Psoas muscle (tissue), 7 donors: ENCODE measurements at regions not wholly inside any gene's neighbourhood (a gene's known extent, or its start where the extent isn't known, plus 50 kb on each side); places are given as distances from the start of the nearest gene placed in this dataset.
"Not testable (repeated sequence)": the region's sequence is repeated elsewhere in the genome, so short reads cannot be mapped to it uniquely, and the experiment has no call there.

Source experiments
- ATAC-seq, 4 donors: fragments of 200-7000 bp; cut with Tn5 transposase; one replicate each; pipeline ENCODE4 v1.9.1; 2020; ENCODE audit warnings: moderate library complexity in 3 of 4, mild to moderate bottlenecking in 2 of 4
- DNase-seq, 2 donors: peaks; one replicate each; pipeline ENCODE4 v3.0.0-alpha.2; 2020
- H3K27ac ChIP-seq: fragments of 200-600 bp; one replicate; pipeline ENCODE4 v1.8.0; 2022
- H3K27me3 ChIP-seq, 3 donors: fragments of 200-600 bp in 1 of 3; one replicate each; pipeline versions ENCODE4 v1.6.1 to v1.8.0; 2013 to 2022; ENCODE audit warnings: low read length in 2 of 3, mild to moderate bottlenecking in 2 of 3, moderate library complexity in 1 of 3; ENCODE audit not compliant: insufficient read depth in 3 of 3
- H3K36me3 ChIP-seq, 2 donors: fragments of 200-600 bp in 1 of 2; one replicate each; pipeline versions ENCODE4 v1.6.1 to v1.8.0; 2013 to 2022; ENCODE audit warnings: low read depth in 1 of 2, mild to moderate bottlenecking in 1 of 2, moderate library complexity in 1 of 2; ENCODE audit not compliant: insufficient read depth in 1 of 2
- H3K4me1 ChIP-seq: fragments of 200-600 bp; one replicate; pipeline ENCODE4 v1.8.0; 2022
- H3K4me3 ChIP-seq: fragments of 200-600 bp; one replicate; pipeline ENCODE4 v1.8.0; 2022; ENCODE audit warnings: mild to moderate bottlenecking
- H3K9me3 ChIP-seq: fragments of 200-600 bp; one replicate; pipeline ENCODE4 v1.8.0; 2022
- CTCF ChIP-seq: fragments of 200-600 bp; IDR thresholded peaks from one replicate; pipeline ENCODE4 v1.8.0; 2022; ENCODE audit warnings: antibody characterized with exemption
- WGBS, 3 donors: extraction: QIAGEN DNeasy Blood & Tissue Kit; methylation state at CpG; one replicate each; pipeline versions ENCODE4 v1.1.6 to v1.1.7; 2013; 5-methylcytosine and 5-hydroxymethylcytosine counted together
- intact Hi-C, 2 donors: fragments of 100-400 bp; cut with DNase I; formaldehyde crosslinking; loops; one replicate each; pipeline versions ENCODE4 v1.11.0 to v1.14.2; 2022
- donor health status: healthy with polysubstance abuse.
- donor health status: DM: no; HTN: no; CAD: no; lungs with moderate emphysema.
- donor health status: Bipolar disorder and iron deficiency.
- donor health status: healthy.
- donor health status: DM: yes; HTN: yes; CAD: no.
- donor health status: DM: no; HTN: no; CAD: no.
- donor health status: DM: yes; HTN: yes; CAD: no.

DNA sequence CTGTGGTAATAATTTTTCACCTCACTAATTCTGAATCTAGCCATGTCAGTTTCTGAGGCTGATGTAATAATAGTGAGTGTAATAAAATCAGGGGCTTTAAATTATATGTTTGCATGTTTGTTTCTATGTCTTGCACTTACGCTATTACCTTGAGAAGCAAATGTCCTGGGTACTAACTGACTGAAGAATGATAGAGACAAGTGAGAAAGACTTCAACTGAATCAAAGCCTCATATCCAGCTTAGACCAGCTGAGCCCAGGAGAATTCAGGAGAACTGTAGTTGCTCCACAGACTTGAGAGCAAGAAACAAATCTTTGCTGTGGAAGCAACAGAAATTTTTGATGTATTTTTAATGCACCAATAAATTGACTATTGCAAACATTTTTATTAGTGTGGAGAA is 162.8 kb downstream of the MANEA start:
- Histone ChIP-seq H3K4me1 (no peaks in the 10 kb centered on the region), H3K27ac (no peak overlapping the region), H3K36me3 (no peaks in the 10 kb centered on the region), H3K27me3 (no peaks in the 10 kb centered on the region), H3K4me3 (no peak overlapping the region), H3K9me3 (no peaks in the 10 kb centered on the region)
- ATAC-seq (no peak), DNase-seq (no peak)
- WGBS, 3 donors, result 84 to 89% (median 87%) methylated on average over 1 of the region's 1 CpG
- intact Hi-C loops, result no loop called here
- TF ChIP-seq CTCF, result no peak

GRCh38 chr6:95741045-95741444 is 163.7 kb downstream of the MANEA start:
- TF ChIP-seq CTCF, result no peak
- DNase-seq, result no peak
- 47 to 56% (median 48%) methylated on average over 4 of the region's 4 CpGs for WGBS, 3 donors
- no peak overlapping the region for H3K27ac ChIP-seq
- H3K4me3 ChIP-seq, result no peak overlapping the region
- intact Hi-C loops, result no loop called here
- no peaks in the 10 kb centered on the region for H3K9me3 ChIP-seq
- H3K36me3 ChIP-seq, result no peaks in the 10 kb centered on the region
- no peaks in the 10 kb centered on the region for H3K27me3 ChIP-seq
- ATAC-seq, result no peak
- no peaks in the 10 kb centered on the region for H3K4me1 ChIP-seq

DNA sequence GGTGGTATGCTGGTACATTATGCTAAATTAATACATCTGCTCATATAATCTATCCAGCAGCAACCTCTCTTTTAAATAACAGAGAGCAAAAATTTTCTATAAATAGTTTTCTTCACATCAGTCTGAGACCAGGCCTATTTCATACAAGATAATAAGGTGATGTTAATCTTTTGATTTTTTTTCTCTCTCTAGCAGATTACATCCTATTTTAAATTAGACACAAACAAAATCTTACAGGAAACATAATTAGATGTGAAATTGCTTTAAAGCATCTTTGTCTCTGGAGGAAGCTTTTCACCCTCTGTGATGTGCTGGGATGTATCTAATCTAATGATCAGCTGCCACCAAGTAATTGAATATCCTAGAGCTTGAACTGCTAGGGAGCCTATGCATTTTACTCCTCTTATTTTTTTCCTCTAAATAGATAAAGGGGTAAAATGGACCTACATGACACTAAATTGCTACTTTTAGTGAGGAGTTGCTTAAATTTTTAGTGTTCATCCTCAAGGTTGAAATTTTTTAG is 165.5 kb downstream of the MANEA start:
- no peaks in the 10 kb centered on the region for H3K27me3 ChIP-seq
- H3K4me1 ChIP-seq, result no peaks in the 10 kb centered on the region
- TF ChIP-seq CTCF, result no peak
- DNase-seq, result no peak
- no peak overlapping the region for H3K4me3 ChIP-seq
- intact Hi-C loops, result no loop called here
- no peaks in the 10 kb centered on the region for H3K9me3 ChIP-seq
- H3K27ac ChIP-seq, result no peak overlapping the region
- H3K36me3 ChIP-seq, result no peaks in the 10 kb centered on the region
- no peak for ATAC-seq

DNA sequence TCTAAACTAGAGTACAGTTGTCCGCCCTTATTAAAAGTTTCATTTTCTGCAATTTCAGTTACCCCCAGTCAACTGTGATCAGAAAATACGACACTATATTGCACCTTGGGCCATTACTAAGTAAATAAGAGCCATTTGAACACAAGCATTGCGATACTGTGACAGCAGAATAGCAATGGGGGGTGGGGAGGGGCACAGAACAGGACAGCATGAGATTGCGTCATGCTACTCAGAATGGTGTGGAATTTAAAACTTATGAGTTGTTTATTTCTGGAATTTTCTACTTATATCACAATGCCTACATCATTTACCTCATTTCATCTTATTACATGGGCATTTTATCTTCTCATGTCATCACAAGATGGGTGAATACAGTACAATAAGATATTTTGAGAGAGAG is 166.3 kb downstream of the MANEA start:
- intact Hi-C loops, result no loop called here
- no peaks in the 10 kb centered on the region for H3K4me1 ChIP-seq
- WGBS, 3 donors, result 71 to 74% (median 73%) methylated on average over 4 of the region's 4 CpGs
- no peak overlapping the region for H3K27ac ChIP-seq
- TF ChIP-seq CTCF, result no peak
- no peaks in the 10 kb centered on the region for H3K27me3 ChIP-seq
- H3K36me3 ChIP-seq, result no peaks in the 10 kb centered on the region
- no peaks in the 10 kb centered on the region for H3K9me3 ChIP-seq
- H3K4me3 ChIP-seq, result no peak overlapping the region
- DNase-seq, result no peak
- no peak for ATAC-seq

DNA sequence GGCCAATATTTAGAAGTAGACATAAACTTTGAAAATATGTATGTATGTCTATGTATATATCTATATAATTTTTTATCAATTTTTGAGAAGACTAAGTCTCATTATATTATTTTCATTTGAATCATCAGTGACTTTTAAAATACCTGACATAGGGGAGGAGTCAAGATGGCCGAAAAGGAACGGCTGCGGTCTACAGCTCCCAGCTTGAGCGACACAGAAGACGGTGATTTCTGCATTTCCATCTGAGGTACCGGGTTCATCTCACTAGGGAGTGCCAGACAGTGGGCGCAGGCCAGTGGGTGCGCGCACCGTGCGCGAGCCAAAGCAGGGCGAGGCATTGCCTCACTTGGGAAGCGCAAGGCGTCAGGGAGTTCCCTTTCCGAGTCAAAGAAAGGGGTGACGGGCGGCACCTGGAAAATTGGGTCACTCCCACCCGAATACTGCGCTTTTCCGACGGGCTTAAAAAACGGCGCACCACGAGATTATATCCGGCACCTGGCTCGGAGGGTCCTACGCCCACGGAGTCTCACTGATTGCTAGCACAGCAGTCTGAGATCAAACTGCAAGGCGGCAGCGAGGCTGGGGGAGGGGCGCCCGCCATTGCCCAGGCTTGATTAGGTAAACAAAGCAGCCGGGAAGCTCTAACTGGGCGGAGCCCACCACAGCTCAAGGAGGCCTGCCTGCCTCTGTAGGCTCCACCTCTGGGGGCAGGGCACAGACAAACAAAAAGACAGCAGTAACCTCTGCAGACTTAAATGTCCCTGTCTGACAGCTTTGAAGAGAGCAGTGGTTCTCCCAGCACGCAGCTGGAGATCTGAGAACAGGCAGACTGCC is 181.1 kb downstream of the MANEA start:
- H3K4me1 ChIP-seq, H3K27me3 ChIP-seq, H3K9me3 ChIP-seq, intact Hi-C loops, H3K4me3 ChIP-seq, H3K27ac ChIP-seq, H3K36me3 ChIP-seq, ATAC-seq, DNase-seq: not testable (repeated sequence)
- 79 to 94% (median 92%) methylated on average over 15 to 31 of the region's 36 CpGs for WGBS, 3 donors
